HCT116 (cell line): ENCODE measurements at regions not wholly inside any gene's neighbourhood (a gene's known extent, or its start where the extent isn't known, plus 50 kb on each side); places are given as distances from the start of the nearest gene placed in this dataset.

ENCODE experiments used
- ATAC-seq: fragments of 200-7000 bp; cut with Tn5 transposase; 2 replicates; pipeline ENCODE4 v1.9.1; 2020; ENCODE audit warnings: mild to moderate bottlenecking, moderate library complexity
- BruUV-seq: library from RNA; stranded (reverse); fragments of 400-500 nt; replicated peaks from 2 replicates; lab custom pipeline; 2021; lab: Mats Ljungman, UMichigan
- CTCF ChIA-PET: fragments of 300-600 bp; sonication (Branson Sonifier 250); formaldehyde crosslinking; loops from one replicate; lab custom pipeline; 2021; ENCODE audit warnings: antibody characterized with exemption; lab: Charles Lee
- POLR2A ChIA-PET: fragments of 300-600, 350-600 bp; sonication (Branson Sonifier 250); formaldehyde crosslinking; loops from one replicate; lab custom pipeline; 2021; ENCODE audit warnings: antibody characterized with exemption; lab: Charles Lee
- RAD21 ChIA-PET, 2 experiments: fragments of 300-600 bp; sonication (Branson Sonifier 250); formaldehyde crosslinking; loops; one replicate each; lab custom pipeline; 2023; ENCODE audit warnings: low total read pairs in 2 of 2; ENCODE audit not compliant: uncharacterized antibody in 2 of 2, unreplicated experiment in 2 of 2, low non-redundant PET in 1 of 2; lab: Charles Lee
- DNase-seq: peaks from one replicate; pipeline ENCODE4 v3.0.0-alpha.2; 2010; ENCODE audit warnings: low read depth, low spot score
- H2AFZ ChIP-seq: fragments of 200-600 bp; shearing (Covaris generic), sonication (generic); 2 replicates; pipeline ENCODE4 v1.6.1; 2017; ENCODE audit warnings: low read depth, mixed run types, mixed read lengths, antibody characterized with exemption, low read length; ENCODE audit not compliant: poor library complexity, severe bottlenecking
- H3K27ac ChIP-seq: 2 replicates; pipeline ENCODE4 v1.5.1; 2012; ENCODE audit warnings: low read depth, low read length
- H3K27me3 ChIP-seq: fragments of 200-600 bp; sonication (generic); 2 replicates; pipeline ENCODE4 v1.6.1; 2016; ENCODE audit warnings: mixed run types, low read length, mixed read lengths; ENCODE audit not compliant: insufficient read depth
- H3K36me3 ChIP-seq, 2 experiments: fragments of 200-500 bp in 1 of 2; fragments of 200-600 bp in 1 of 2; sonication (Bioruptor generic) in 1 of 2; sonication (generic) in 1 of 2; 2 replicates each; pipeline versions ENCODE4 v1.5.1 to v1.6.1; 2014 to 2016; ENCODE audit warnings: low read length in 2 of 2, inconsistent platforms in 1 of 2, mixed read lengths in 1 of 2, mixed run types in 1 of 2; ENCODE audit not compliant: insufficient read depth in 2 of 2, control insufficient read depth in 1 of 2
- H3K4me1 ChIP-seq, 2 experiments: fragments of 200-600 bp in 1 of 2; sonication (generic) in 1 of 2; 2 replicates each; pipeline versions ENCODE4 v1.5.1 to v1.6.1; 2012 to 2017; ENCODE audit warnings: low read length in 2 of 2, inconsistent platforms in 1 of 2, mild to moderate bottlenecking in 1 of 2, mixed read lengths in 1 of 2, mixed run types in 1 of 2, moderate library complexity in 1 of 2; ENCODE audit not compliant: insufficient read depth in 2 of 2, control insufficient read depth in 1 of 2
- H3K4me2 ChIP-seq: fragments of 200-600 bp; sonication (generic); 2 replicates; pipeline ENCODE4 v1.6.1; 2017; ENCODE audit warnings: mixed run types, low read length, mixed read lengths
- H3K4me3 ChIP-seq, 2 experiments: fragments of 200-600 bp in 1 of 2; sonication (generic) in 1 of 2; replicated peaks in 1 of 2; 2 replicates each; pipeline ENCODE4 v1.5.1; 2011 to 2016; ENCODE audit warnings: low read length in 2 of 2, control low read depth in 1 of 2, low read depth in 1 of 2, mild to moderate bottlenecking in 1 of 2, mixed read lengths in 1 of 2, mixed run types in 1 of 2
- H3K79me2 ChIP-seq: fragments of 200-600 bp; sonication (generic); 2 replicates; pipeline ENCODE4 v1.6.1; 2017; ENCODE audit warnings: mild to moderate bottlenecking, mixed run types, low read length, moderate library complexity, mixed read lengths; ENCODE audit not compliant: insufficient read depth
- H3K9ac ChIP-seq: fragments of 200-600 bp; sonication (generic); 2 replicates; pipeline ENCODE4 v1.6.1; 2016; ENCODE audit warnings: low read length, mixed read lengths
- H3K9me2 ChIP-seq: fragments of 200-600 bp; sonication (generic), shearing (Covaris generic); 2 replicates; pipeline ENCODE4 v1.6.1; 2017; ENCODE audit warnings: mixed run types, mild to moderate bottlenecking, moderate library complexity; ENCODE audit not compliant: insufficient read depth
- H3K9me3 ChIP-seq, 2 experiments: fragments of 200-500 bp in 1 of 2; fragments of 200-600 bp in 1 of 2; sonication (Bioruptor generic) in 1 of 2; sonication (generic) in 1 of 2; 2 replicates each; pipeline ENCODE4 v1.6.1; 2014 to 2017; ENCODE audit warnings: low read length in 2 of 2, mixed read lengths in 2 of 2, inconsistent platforms in 1 of 2, low read depth in 1 of 2, mild to moderate bottlenecking in 1 of 2, mixed run types in 1 of 2, moderate library complexity in 1 of 2; ENCODE audit not compliant: control insufficient read depth in 1 of 2, insufficient read depth in 1 of 2
- H4K20me1 ChIP-seq: fragments of 200-600 bp; sonication (generic), shearing (Covaris generic); 2 replicates; pipeline ENCODE4 v1.6.1; 2017; ENCODE audit warnings: mixed run types, mild to moderate bottlenecking, moderate library complexity; ENCODE audit not compliant: insufficient read depth
- CBX3 ChIP-seq: IDR thresholded peaks from 2 replicates; pipeline ENCODE4 v1.6.1; 2012; ENCODE audit warnings: low read depth
- CTCF ChIP-seq, 3 experiments: fragments of 200-600 bp in 1 of 3; sonication (generic) in 1 of 3; IDR thresholded peaks in 2 of 3; conservative IDR thresholded peaks in 1 of 3; 2 replicates each; pipeline ENCODE4 v1.5.1; 2012 to 2017; ENCODE audit warnings: low read depth in 2 of 3, low read length in 2 of 3, antibody characterized with exemption in 1 of 3, borderline replicate concordance in 1 of 3, control low read depth in 1 of 3, mild to moderate bottlenecking in 1 of 3, mixed read lengths in 1 of 3, mixed run types in 1 of 3, moderate library complexity in 1 of 3; ENCODE audit not compliant: insufficient read depth in 1 of 3
- EGR1 ChIP-seq: IDR thresholded peaks from 2 replicates; pipeline ENCODE4 v1.6.1; 2012; ENCODE audit warnings: low read depth
- EZH2 ChIP-seq: fragments of 200-600 bp; sonication (generic); IDR thresholded peaks from 2 replicates; pipeline ENCODE4 v1.6.1; 2017; ENCODE audit warnings: antibody characterized with exemption, mixed run types
- EZH2phosphoT487 ChIP-seq: fragments of 200-600 bp; IDR thresholded peaks from 2 replicates; pipeline ENCODE4 v1.6.1; 2018; ENCODE audit warnings: antibody characterized with exemption, borderline replicate concordance
- FOSL1 ChIP-seq: IDR thresholded peaks from 2 replicates; pipeline ENCODE4 v1.6.1; 2012; ENCODE audit warnings: low read depth
- JUND ChIP-seq: IDR thresholded peaks from 2 replicates; pipeline ENCODE4 v1.6.1; 2012
- RAD21 ChIP-seq: IDR thresholded peaks from 2 replicates; pipeline ENCODE4 v1.6.1; 2012; ENCODE audit warnings: low read depth, mild to moderate bottlenecking
- SIN3A ChIP-seq: IDR thresholded peaks from 2 replicates; pipeline ENCODE4 v1.6.1; 2012; ENCODE audit warnings: low read depth
- SRF ChIP-seq: IDR thresholded peaks from 2 replicates; pipeline ENCODE4 v1.6.1; 2012; ENCODE audit warnings: low read depth
- intact Hi-C: fragments of 100-400 bp; cut with micrococcal nuclease; formaldehyde crosslinking; loops from 2 replicates; pipeline ENCODE4 v1.10.0; 2022
- TF ChIP-seq, protein P1 (sequence below): IDR thresholded peaks from 2 replicates; pipeline ENCODE4 v1.6.1; 2012
- TF ChIP-seq, protein P2 (sequence below): IDR thresholded peaks from 2 replicates; pipeline ENCODE4 v1.6.1; 2011; ENCODE audit warnings: mild to moderate bottlenecking, low read length, moderate library complexity; ENCODE audit not compliant: insufficient replicate concordance; ENCODE audit errors: extremely low read depth

- intact Hi-C loops = no loop called here
- no TSS peak for BruUV-seq
- CTCF ChIA-PET = no interaction called here
Measured at GRCh38 chr4:153963216-153963615, 174.3 kb upstream of the SFRP2 start.

More at GRCh38 chr4:153963216-153963615, 174.3 kb upstream of the SFRP2 start:
- DNase-seq (no peak), ATAC-seq (no peak)
- ChIA-PET POLR2A (no interaction called here), RAD21 (no interaction called here)
- H3K4me2 ChIP-seq = no peak overlapping the region
- no peak overlapping the region for H3K4me3 ChIP-seq
- H3K9ac ChIP-seq = no peak overlapping the region
- H3K9me3 ChIP-seq = no peaks in the 10 kb centered on the region
- no peaks in the 10 kb centered on the region for H3K27me3 ChIP-seq
- no peaks in the 10 kb centered on the region for H3K36me3 ChIP-seq
- H3K9me2 ChIP-seq = no peaks in the 10 kb centered on the region
- H2AFZ ChIP-seq = no peak overlapping the region
- H4K20me1 ChIP-seq = no peaks in the 10 kb centered on the region; the same call in 1 of the 2 replicates
- no peaks in the 10 kb centered on the region for H3K79me2 ChIP-seq
- H3K4me1 ChIP-seq = no peaks in the 10 kb centered on the region
- no peak overlapping the region for H3K27ac ChIP-seq
- no peak for TF ChIP-seq EGR1
- no peak for TF ChIP-seq SIN3A
- no peak for TF ChIP-seq FOSL1
- TF ChIP-seq EZH2 = no peak
- no peak for TF ChIP-seq SRF
- no peak for TF ChIP-seq EZH2phosphoT487
- TF ChIP-seq, protein P1, sequence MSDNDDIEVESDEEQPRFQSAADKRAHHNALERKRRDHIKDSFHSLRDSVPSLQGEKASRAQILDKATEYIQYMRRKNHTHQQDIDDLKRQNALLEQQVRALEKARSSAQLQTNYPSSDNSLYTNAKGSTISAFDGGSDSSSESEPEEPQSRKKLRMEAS = no peak
- TF ChIP-seq JUND = no peak
- no peak for TF ChIP-seq RAD21
- TF ChIP-seq CBX3 = no peak
- no peak for TF ChIP-seq CTCF (IDR thresholded peaks at IDR 0.05 in 2 of 3, conservative IDR thresholded peaks at IDR 0.05 in 1 of 3; ENCODE audit: borderline replicate concordance in 1 of 3, insufficient read depth in 1 of 3, low read depth in 2 of 3, low read length in 2 of 3)
- TF ChIP-seq, protein P2, sequence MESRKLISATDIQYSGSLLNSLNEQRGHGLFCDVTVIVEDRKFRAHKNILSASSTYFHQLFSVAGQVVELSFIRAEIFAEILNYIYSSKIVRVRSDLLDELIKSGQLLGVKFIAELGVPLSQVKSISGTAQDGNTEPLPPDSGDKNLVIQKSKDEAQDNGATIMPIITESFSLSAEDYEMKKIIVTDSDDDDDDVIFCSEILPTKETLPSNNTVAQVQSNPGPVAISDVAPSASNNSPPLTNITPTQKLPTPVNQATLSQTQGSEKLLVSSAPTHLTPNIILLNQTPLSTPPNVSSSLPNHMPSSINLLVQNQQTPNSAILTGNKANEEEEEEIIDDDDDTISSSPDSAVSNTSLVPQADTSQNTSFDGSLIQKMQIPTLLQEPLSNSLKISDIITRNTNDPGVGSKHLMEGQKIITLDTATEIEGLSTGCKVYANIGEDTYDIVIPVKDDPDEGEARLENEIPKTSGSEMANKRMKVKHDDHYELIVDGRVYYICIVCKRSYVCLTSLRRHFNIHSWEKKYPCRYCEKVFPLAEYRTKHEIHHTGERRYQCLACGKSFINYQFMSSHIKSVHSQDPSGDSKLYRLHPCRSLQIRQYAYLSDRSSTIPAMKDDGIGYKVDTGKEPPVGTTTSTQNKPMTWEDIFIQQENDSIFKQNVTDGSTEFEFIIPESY = no peak
